ENCODE measurements at regions not wholly inside any gene's neighbourhood (a gene's known extent, or its start where the extent isn't known, plus 50 kb on each side); places are given as distances from the start of the nearest gene placed in this dataset.

DNA sequence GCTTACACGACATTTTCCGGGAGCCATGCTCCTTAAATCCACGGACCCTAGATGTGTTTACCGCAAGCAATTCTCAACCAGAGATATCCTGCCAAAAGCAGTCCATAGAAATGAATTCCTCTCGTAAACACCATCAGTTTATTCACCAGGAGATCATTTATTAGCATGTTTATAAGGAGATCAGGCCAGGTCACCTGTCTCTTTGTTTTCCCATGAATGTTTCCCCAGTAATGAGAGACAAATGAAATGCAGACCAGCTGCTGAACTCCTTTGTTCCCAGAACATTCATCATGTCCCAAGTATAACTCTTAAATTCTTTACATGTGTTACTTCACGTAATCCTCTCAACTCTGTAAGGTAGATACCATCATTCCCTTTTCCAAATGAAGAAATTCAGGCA lies 137.1 kb downstream of the DDX53 start:
- H4K20me1 ChIP-seq (replicated peaks; ENCODE audit: insufficient read depth) = no peaks in the 10 kb centered on the region
- no peak overlapping the region for H3K4me3 Mint-ChIP-seq

More for the DNA sequence above, 137.1 kb downstream of the DDX53 start:
- H2AFZ ChIP-seq = no peak overlapping the region
- H3K27ac ChIP-seq (ENCODE audit: low read depth) = no peak overlapping the region
- no peaks in the 10 kb centered on the region for H3K36me3 ChIP-seq (ENCODE audit: insufficient read depth)
- no peak overlapping the region for H3K4me3 ChIP-seq
- ATAC-seq (no peak), DNase-seq (ENCODE audit: low spot score) (no peak)
- H3F3A ChIP-seq (replicated peaks; ENCODE audit: low read depth) = no peaks in the 10 kb centered on the region
- H3K4me1 ChIP-seq (ENCODE audit: insufficient read depth) = peaks cover 11% of the 10 kb centered on the region; the same call in 1 of the 2 replicates
- TF ChIP-seq EZH2phosphoT487 (IDR thresholded peaks at IDR 0.05; ENCODE audit: unreplicated experiment) (no peak), ZNF331 (CRISPR knock-in tag; IDR thresholded peaks at IDR 0.05; ENCODE audit: low read depth) (no peak), POLR2AphosphoS5 (IDR thresholded peaks at IDR 0.05; ENCODE audit: low read depth) (no peak), CREB1 (CRISPR knock-in tag; IDR thresholded peaks at IDR 0.05; ENCODE audit: low read depth) (no peak), EZH2 (IDR thresholded peaks at IDR 0.05; ENCODE audit: low read depth, unreplicated experiment) (no peak), STAT1 (IDR thresholded peaks at IDR 0.05; ENCODE audit: unreplicated experiment) (no peak), NANOG (IDR thresholded peaks at IDR 0.05; ENCODE audit: borderline replicate concordance) (no peak), ZNF114 (CRISPR knock-in tag; IDR thresholded peaks at IDR 0.05) (no peak), JUNB (IDR thresholded peaks at IDR 0.05; ENCODE audit: unreplicated experiment) (no peak)
- TF ChIP-seq, protein P1, sequence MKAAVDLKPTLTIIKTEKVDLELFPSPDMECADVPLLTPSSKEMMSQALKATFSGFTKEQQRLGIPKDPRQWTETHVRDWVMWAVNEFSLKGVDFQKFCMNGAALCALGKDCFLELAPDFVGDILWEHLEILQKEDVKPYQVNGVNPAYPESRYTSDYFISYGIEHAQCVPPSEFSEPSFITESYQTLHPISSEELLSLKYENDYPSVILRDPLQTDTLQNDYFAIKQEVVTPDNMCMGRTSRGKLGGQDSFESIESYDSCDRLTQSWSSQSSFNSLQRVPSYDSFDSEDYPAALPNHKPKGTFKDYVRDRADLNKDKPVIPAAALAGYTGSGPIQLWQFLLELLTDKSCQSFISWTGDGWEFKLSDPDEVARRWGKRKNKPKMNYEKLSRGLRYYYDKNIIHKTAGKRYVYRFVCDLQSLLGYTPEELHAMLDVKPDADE (IDR thresholded peaks at IDR 0.05) = no peak
- TF ChIP-seq, protein P2, sequence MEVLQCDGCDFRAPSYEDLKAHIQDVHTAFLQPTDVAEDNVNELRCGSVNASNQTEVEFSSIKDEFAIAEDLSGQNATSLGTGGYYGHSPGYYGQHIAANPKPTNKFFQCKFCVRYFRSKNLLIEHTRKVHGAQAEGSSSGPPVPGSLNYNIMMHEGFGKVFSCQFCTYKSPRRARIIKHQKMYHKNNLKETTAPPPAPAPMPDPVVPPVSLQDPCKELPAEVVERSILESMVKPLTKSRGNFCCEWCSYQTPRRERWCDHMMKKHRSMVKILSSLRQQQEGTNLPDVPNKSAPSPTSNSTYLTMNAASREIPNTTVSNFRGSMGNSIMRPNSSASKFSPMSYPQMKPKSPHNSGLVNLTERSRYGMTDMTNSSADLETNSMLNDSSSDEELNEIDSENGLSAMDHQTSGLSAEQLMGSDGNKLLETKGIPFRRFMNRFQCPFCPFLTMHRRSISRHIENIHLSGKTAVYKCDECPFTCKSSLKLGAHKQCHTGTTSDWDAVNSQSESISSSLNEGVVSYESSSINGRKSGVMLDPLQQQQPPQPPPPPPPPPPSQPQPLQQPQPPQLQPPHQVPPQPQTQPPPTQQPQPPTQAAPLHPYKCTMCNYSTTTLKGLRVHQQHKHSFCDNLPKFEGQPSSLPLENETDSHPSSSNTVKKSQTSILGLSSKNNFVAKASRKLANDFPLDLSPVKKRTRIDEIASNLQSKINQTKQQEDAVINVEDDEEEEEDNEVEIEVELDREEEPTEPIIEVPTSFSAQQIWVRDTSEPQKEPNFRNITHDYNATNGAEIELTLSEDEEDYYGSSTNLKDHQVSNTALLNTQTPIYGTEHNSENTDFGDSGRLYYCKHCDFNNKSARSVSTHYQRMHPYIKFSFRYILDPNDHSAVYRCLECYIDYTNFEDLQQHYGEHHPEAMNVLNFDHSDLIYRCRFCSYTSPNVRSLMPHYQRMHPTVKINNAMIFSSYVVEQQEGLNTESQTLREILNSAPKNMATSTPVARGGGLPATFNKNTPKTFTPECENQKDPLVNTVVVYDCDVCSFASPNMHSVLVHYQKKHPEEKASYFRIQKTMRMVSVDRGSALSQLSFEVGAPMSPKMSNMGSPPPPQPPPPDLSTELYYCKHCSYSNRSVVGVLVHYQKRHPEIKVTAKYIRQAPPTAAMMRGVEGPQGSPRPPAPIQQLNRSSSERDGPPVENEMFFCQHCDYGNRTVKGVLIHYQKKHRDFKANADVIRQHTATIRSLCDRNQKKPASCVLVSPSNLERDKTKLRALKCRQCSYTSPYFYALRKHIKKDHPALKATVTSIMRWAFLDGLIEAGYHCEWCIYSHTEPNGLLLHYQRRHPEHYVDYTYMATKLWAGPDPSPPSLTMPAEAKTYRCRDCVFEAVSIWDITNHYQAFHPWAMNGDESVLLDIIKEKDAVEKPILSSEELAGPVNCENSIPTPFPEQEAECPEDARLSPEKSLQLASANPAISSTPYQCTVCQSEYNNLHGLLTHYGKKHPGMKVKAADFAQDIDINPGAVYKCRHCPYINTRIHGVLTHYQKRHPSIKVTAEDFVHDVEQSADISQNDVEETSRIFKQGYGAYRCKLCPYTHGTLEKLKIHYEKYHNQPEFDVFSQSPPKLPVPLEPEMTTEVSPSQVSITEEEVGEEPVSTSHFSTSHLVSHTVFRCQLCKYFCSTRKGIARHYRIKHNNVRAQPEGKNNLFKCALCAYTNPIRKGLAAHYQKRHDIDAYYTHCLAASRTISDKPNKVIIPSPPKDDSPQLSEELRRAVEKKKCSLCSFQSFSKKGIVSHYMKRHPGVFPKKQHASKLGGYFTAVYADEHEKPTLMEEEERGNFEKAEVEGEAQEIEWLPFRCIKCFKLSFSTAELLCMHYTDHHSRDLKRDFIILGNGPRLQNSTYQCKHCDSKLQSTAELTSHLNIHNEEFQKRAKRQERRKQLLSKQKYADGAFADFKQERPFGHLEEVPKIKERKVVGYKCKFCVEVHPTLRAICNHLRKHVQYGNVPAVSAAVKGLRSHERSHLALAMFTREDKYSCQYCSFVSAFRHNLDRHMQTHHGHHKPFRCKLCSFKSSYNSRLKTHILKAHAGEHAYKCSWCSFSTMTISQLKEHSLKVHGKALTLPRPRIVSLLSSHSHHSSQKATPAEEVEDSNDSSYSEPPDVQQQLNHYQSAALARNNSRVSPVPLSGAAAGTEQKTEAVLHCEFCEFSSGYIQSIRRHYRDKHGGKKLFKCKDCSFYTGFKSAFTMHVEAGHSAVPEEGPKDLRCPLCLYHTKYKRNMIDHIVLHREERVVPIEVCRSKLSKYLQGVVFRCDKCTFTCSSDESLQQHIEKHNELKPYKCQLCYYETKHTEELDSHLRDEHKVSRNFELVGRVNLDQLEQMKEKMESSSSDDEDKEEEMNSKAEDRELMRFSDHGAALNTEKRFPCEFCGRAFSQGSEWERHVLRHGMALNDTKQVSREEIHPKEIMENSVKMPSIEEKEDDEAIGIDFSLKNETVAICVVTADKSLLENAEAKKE (CRISPR knock-in tag; IDR thresholded peaks at IDR 0.05) = no peak
- TF ChIP-seq, protein P3, sequence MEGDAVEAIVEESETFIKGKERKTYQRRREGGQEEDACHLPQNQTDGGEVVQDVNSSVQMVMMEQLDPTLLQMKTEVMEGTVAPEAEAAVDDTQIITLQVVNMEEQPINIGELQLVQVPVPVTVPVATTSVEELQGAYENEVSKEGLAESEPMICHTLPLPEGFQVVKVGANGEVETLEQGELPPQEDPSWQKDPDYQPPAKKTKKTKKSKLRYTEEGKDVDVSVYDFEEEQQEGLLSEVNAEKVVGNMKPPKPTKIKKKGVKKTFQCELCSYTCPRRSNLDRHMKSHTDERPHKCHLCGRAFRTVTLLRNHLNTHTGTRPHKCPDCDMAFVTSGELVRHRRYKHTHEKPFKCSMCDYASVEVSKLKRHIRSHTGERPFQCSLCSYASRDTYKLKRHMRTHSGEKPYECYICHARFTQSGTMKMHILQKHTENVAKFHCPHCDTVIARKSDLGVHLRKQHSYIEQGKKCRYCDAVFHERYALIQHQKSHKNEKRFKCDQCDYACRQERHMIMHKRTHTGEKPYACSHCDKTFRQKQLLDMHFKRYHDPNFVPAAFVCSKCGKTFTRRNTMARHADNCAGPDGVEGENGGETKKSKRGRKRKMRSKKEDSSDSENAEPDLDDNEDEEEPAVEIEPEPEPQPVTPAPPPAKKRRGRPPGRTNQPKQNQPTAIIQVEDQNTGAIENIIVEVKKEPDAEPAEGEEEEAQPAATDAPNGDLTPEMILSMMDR (conservative IDR thresholded peaks at IDR 0.05; ENCODE audit: low read depth in 2 of 2) = no peak
- TF ChIP-seq, protein P4, sequence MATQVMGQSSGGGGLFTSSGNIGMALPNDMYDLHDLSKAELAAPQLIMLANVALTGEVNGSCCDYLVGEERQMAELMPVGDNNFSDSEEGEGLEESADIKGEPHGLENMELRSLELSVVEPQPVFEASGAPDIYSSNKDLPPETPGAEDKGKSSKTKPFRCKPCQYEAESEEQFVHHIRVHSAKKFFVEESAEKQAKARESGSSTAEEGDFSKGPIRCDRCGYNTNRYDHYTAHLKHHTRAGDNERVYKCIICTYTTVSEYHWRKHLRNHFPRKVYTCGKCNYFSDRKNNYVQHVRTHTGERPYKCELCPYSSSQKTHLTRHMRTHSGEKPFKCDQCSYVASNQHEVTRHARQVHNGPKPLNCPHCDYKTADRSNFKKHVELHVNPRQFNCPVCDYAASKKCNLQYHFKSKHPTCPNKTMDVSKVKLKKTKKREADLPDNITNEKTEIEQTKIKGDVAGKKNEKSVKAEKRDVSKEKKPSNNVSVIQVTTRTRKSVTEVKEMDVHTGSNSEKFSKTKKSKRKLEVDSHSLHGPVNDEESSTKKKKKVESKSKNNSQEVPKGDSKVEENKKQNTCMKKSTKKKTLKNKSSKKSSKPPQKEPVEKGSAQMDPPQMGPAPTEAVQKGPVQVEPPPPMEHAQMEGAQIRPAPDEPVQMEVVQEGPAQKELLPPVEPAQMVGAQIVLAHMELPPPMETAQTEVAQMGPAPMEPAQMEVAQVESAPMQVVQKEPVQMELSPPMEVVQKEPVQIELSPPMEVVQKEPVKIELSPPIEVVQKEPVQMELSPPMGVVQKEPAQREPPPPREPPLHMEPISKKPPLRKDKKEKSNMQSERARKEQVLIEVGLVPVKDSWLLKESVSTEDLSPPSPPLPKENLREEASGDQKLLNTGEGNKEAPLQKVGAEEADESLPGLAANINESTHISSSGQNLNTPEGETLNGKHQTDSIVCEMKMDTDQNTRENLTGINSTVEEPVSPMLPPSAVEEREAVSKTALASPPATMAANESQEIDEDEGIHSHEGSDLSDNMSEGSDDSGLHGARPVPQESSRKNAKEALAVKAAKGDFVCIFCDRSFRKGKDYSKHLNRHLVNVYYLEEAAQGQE (IDR thresholded peaks at IDR 0.05; ENCODE audit: unreplicated experiment) = no peak
- Mint-ChIP-seq H3K27ac (no peak overlapping the region), H3K4me1 (peaks cover 21% of the 10 kb centered on the region), H3K27me3 (ENCODE audit: insufficient read depth, low read depth, poor library complexity) (peaks cover 2% of the 10 kb centered on the region), H3K9me3 (peaks cover 3% of the 10 kb centered on the region; the same call in 2 of the 3 replicates), H3K36me3 (ENCODE audit: low read depth) (no peaks in the 10 kb centered on the region)
- H3K27me3 ChIP-seq (ENCODE audit: insufficient read depth) = no peaks in the 10 kb centered on the region
- no peak overlapping the region for H3K4me2 ChIP-seq
- no peaks in the 10 kb centered on the region for H3K79me2 ChIP-seq (replicated peaks; ENCODE audit: insufficient read depth)
- H3K9me2 ChIP-seq (ENCODE audit: insufficient read depth) = no peaks in the 10 kb centered on the region

Measured in GM23338 (cell line).